H1 (cell line): ENCODE measurements at regions not wholly inside any gene's neighbourhood (a gene's known extent, or its start where the extent isn't known, plus 50 kb on each side); places are given as distances from the start of the nearest gene placed in this dataset.

ENCODE experiments used
- CTCF ChIA-PET: fragments of 300-600 bp; sonication (Branson Sonifier 250); formaldehyde crosslinking; loops from one replicate; lab custom pipeline; 2021; ENCODE audit not compliant: partially characterized antibody; lab: Charles Lee
- POLR2A ChIA-PET: fragments of 300-600 bp; sonication (Branson Sonifier 250); formaldehyde crosslinking; loops from one replicate; lab custom pipeline; 2021; ENCODE audit warnings: inconsistent platforms; ENCODE audit not compliant: partially characterized antibody; lab: Charles Lee
- DNase-seq, 2 experiments: peaks; one replicate each; pipeline versions ENCODE4 v3.0.0 to v3.0.0-alpha.2; 2010 to 2022; ENCODE audit warnings: low spot score in 2 of 2, low read depth in 1 of 2, mixed read lengths in 1 of 2
- FAIRE-seq: peaks from 2 replicates; lab custom pipeline; 2011; peaks lifted over from hg19 to GRCh38; lab: Jason Lieb, UNC
- H2AFZ ChIP-seq: 2 replicates; pipeline ENCODE4 v1.8.1; 2012; ENCODE audit warnings: low read length, inconsistent platforms
- H2AK5ac ChIP-seq: 2 replicates; pipeline ENCODE4 v1.6.1; 2013; ENCODE audit warnings: low read depth, low read length
- H2BK120ac ChIP-seq: replicated peaks from 2 replicates; pipeline ENCODE3; 2013; ENCODE audit warnings: low read depth, low read length, inconsistent platforms
- H2BK12ac ChIP-seq: 2 replicates; pipeline ENCODE4 v1.6.1; 2013; ENCODE audit warnings: low read depth, low read length
- H2BK15ac ChIP-seq: 2 replicates; pipeline ENCODE4 v1.6.1; 2013; ENCODE audit warnings: low read length
- H2BK20ac ChIP-seq: 2 replicates; pipeline ENCODE4 v1.6.1; 2013; ENCODE audit warnings: low read length
- H2BK5ac ChIP-seq: 2 replicates; pipeline ENCODE4 v1.6.1; 2013; ENCODE audit warnings: low read depth, low read length
- H3K14ac ChIP-seq: 2 replicates; pipeline ENCODE4 v1.6.1; 2013; ENCODE audit warnings: inconsistent platforms; ENCODE audit not compliant: insufficient read length
- H3K18ac ChIP-seq: 2 replicates; pipeline ENCODE4 v1.6.1; 2013; ENCODE audit warnings: low read length; ENCODE audit errors: extremely low read depth
- H3K23ac ChIP-seq: 2 replicates; pipeline ENCODE4 v1.6.1; 2013; ENCODE audit warnings: inconsistent platforms; ENCODE audit not compliant: insufficient read length
- H3K23me2 ChIP-seq: 2 replicates; pipeline ENCODE4 v1.6.1; 2013; ENCODE audit warnings: low read depth, low read length
- H3K27ac ChIP-seq: 2 replicates; pipeline ENCODE4 v1.6.1; 2011; ENCODE audit warnings: low read depth, low read length, inconsistent platforms
- H3K27me3 ChIP-seq, 4 experiments: replicated peaks in 1 of 4; 1 replicate in 1 of 4; 2 replicates in 3 of 4; pipeline versions ENCODE4 v1.6.1 to v1.8.1; 2011 to 2013; ENCODE audit warnings: low read length in 3 of 4, mild to moderate bottlenecking in 3 of 4, inconsistent platforms in 2 of 4, mixed read lengths in 2 of 4, moderate library complexity in 1 of 4; ENCODE audit not compliant: control insufficient read depth in 3 of 4, insufficient read depth in 3 of 4; ENCODE audit errors: extremely low read depth in 1 of 4
- H3K36me3 ChIP-seq, 4 experiments: 2 replicates each; pipeline versions ENCODE4 v1.6.1 to v1.8.1; 2011 to 2013; ENCODE audit warnings: mild to moderate bottlenecking in 4 of 4, low read length in 3 of 4, moderate library complexity in 2 of 4, control low read depth in 1 of 4, inconsistent platforms in 1 of 4; ENCODE audit not compliant: insufficient read depth in 4 of 4, control insufficient read depth in 2 of 4
- H3K4ac ChIP-seq: replicated peaks from 2 replicates; pipeline ENCODE3; 2013; ENCODE audit warnings: low read length, low read depth, mixed read lengths, inconsistent platforms; ENCODE audit not compliant: insufficient read length
- H3K4me1 ChIP-seq, 4 experiments: replicated peaks in 1 of 4; 1 replicate in 1 of 4; 2 replicates in 3 of 4; pipeline versions ENCODE4 v1.6.1 to v1.8.1; 2011 to 2013; ENCODE audit warnings: low read length in 3 of 4, inconsistent platforms in 2 of 4, mixed read lengths in 1 of 4; ENCODE audit not compliant: insufficient read depth in 4 of 4, control insufficient read depth in 3 of 4
- H3K4me2 ChIP-seq, 2 experiments: 2 replicates each; pipeline versions ENCODE4 v1.6.1 to v1.8.1; 2011 to 2013; ENCODE audit warnings: low read depth in 2 of 2, low read length in 2 of 2, control low read depth in 1 of 2, inconsistent platforms in 1 of 2, mild to moderate bottlenecking in 1 of 2; ENCODE audit not compliant: insufficient read depth in 1 of 2
- H3K4me3 ChIP-seq, 4 experiments: fragments of 200-600, 300-600 bp in 1 of 4; sonication (generic), shearing (Covaris generic), sonication (Bioruptor Twin) in 1 of 4; 2 replicates each; pipeline versions ENCODE4 v1.5.1 to v1.8.1; 2011 to 2016; ENCODE audit warnings: low read length in 4 of 4, low read depth in 3 of 4, control low read depth in 2 of 4, inconsistent platforms in 2 of 4, mild to moderate bottlenecking in 2 of 4, mixed read lengths in 1 of 4, moderate library complexity in 1 of 4; ENCODE audit not compliant: insufficient read depth in 2 of 4; ENCODE audit errors: extremely low read depth in 1 of 4
- H3K56ac ChIP-seq: replicated peaks from 2 replicates; pipeline ENCODE3; 2013; ENCODE audit warnings: low read depth, mild to moderate bottlenecking, mixed read lengths, low read length, inconsistent platforms; ENCODE audit not compliant: insufficient read length
- H3K79me1 ChIP-seq: 2 replicates; pipeline ENCODE4 v1.6.1; 2013; ENCODE audit warnings: low read depth, low read length, control low read depth
- H3K79me2 ChIP-seq, 2 experiments: 2 replicates each; pipeline versions ENCODE4 v1.6.1 to v1.8.1; 2012 to 2013; ENCODE audit warnings: low read length in 2 of 2, mild to moderate bottlenecking in 2 of 2, inconsistent platforms in 1 of 2; ENCODE audit not compliant: insufficient read depth in 2 of 2, control insufficient read depth in 1 of 2
- H3K9ac ChIP-seq, 4 experiments: replicated peaks in 1 of 4; 1 replicate in 1 of 4; 2 replicates in 3 of 4; pipeline versions ENCODE4 v1.6.1 to v1.8.1; 2011 to 2013; ENCODE audit warnings: low read depth in 3 of 4, low read length in 3 of 4, control low read depth in 2 of 4, mild to moderate bottlenecking in 2 of 4, moderate library complexity in 2 of 4, inconsistent platforms in 1 of 4; ENCODE audit errors: extremely low read depth in 1 of 4
- H3K9me3 ChIP-seq, 2 experiments: 2 replicates each; pipeline versions ENCODE4 v1.6.1 to v1.8.1; 2012 to 2013; ENCODE audit warnings: mild to moderate bottlenecking in 2 of 2, moderate library complexity in 2 of 2, control low read depth in 1 of 2, inconsistent platforms in 1 of 2, low read depth in 1 of 2, low read length in 1 of 2, mixed read lengths in 1 of 2; ENCODE audit not compliant: insufficient read depth in 2 of 2
- H4K20me1 ChIP-seq, 2 experiments: replicated peaks in 1 of 2; 2 replicates each; pipeline versions ENCODE3 to v1.8.1; 2011 to 2013; ENCODE audit warnings: inconsistent platforms in 2 of 2, low read length in 2 of 2, mild to moderate bottlenecking in 1 of 2; ENCODE audit not compliant: insufficient read depth in 2 of 2, control insufficient read depth in 1 of 2
- H4K5ac ChIP-seq: 2 replicates; pipeline ENCODE4 v1.6.1; 2013; ENCODE audit warnings: low read length, low read depth, mixed read lengths, inconsistent platforms; ENCODE audit not compliant: insufficient read length
- H4K8ac ChIP-seq: 2 replicates; pipeline ENCODE4 v1.8.0; 2013; ENCODE audit warnings: mild to moderate bottlenecking, moderate library complexity, low read length, inconsistent platforms; ENCODE audit not compliant: insufficient read depth; ENCODE audit errors: extremely low read depth
- H4K91ac ChIP-seq: replicated peaks from 2 replicates; pipeline ENCODE3; 2013; ENCODE audit warnings: low read length, mixed read lengths, inconsistent platforms; ENCODE audit not compliant: insufficient read length
- CBX8 ChIP-seq: fragments of 300-800, 300-1000 bp; sonication (generic); IDR thresholded peaks from 2 replicates; pipeline ENCODE4 v1.7.1; 2016; ENCODE audit warnings: low read depth, low read length, borderline replicate concordance
- CTBP2 ChIP-seq: IDR thresholded peaks from 2 replicates; pipeline ENCODE4 v1.7.0; 2011; ENCODE audit warnings: borderline replicate concordance, mild to moderate bottlenecking, moderate library complexity, mixed read lengths, low read length; ENCODE audit not compliant: insufficient read depth, insufficient read length
- EP300 ChIP-seq, 2 experiments: IDR thresholded peaks; 1 replicate in 1 of 2; 2 replicates in 1 of 2; pipeline ENCODE4 v1.6.1; 2011 to 2012; ENCODE audit warnings: low read depth in 2 of 2, low read length in 2 of 2, mild to moderate bottlenecking in 2 of 2, borderline replicate concordance in 1 of 2, inconsistent platforms in 1 of 2, moderate library complexity in 1 of 2
- GABPA ChIP-seq: IDR thresholded peaks from 2 replicates; pipeline ENCODE4 v1.6.1; 2011; ENCODE audit warnings: mild to moderate bottlenecking, low read length, moderate library complexity, borderline replicate concordance; ENCODE audit not compliant: insufficient read depth
- HDAC6 ChIP-seq: IDR thresholded peaks from one replicate; pipeline ENCODE4 v1.7.1; 2012; ENCODE audit warnings: low read depth, mild to moderate bottlenecking, inconsistent platforms, low read length, moderate library complexity
- JUN ChIP-seq: IDR thresholded peaks from 2 replicates; pipeline ENCODE4 v1.6.1; 2011; ENCODE audit warnings: low read depth, mild to moderate bottlenecking, improper control_type of control experiment, low read length
- KDM1A ChIP-seq: fragments of 200-600, 300-600 bp; sonication (generic); IDR thresholded peaks from 2 replicates; pipeline ENCODE4 v1.7.1; 2016; ENCODE audit warnings: mild to moderate bottlenecking, low read length, borderline replicate concordance
- NRF1 ChIP-seq: IDR thresholded peaks from 2 replicates; pipeline ENCODE4 v1.6.1; 2011; ENCODE audit warnings: mild to moderate bottlenecking, low read depth, low read length, improper control_type of control experiment
- POLR2A ChIP-seq, 2 experiments: IDR thresholded peaks; 1 replicate in 1 of 2; 2 replicates in 1 of 2; pipeline ENCODE4 v1.6.1; 2011; ENCODE audit warnings: low read depth in 2 of 2, low read length in 2 of 2, mild to moderate bottlenecking in 2 of 2; ENCODE audit errors: control extremely low read depth in 1 of 2
- POU5F1 ChIP-seq: IDR thresholded peaks from 2 replicates; pipeline ENCODE4 v1.6.1; 2011; ENCODE audit warnings: low read depth, mild to moderate bottlenecking, low read length, moderate library complexity
- SIN3A ChIP-seq, 2 experiments: IDR thresholded peaks in 1 of 2; conservative IDR thresholded peaks in 1 of 2; 2 replicates each; pipeline ENCODE4 v1.6.1; 2011 to 2012; ENCODE audit warnings: low read length in 2 of 2, improper control_type of control experiment in 1 of 2, low read depth in 1 of 2, mild to moderate bottlenecking in 1 of 2
- SIRT6 ChIP-seq: IDR thresholded peaks from one replicate; pipeline ENCODE4 v1.7.1; 2012; ENCODE audit warnings: low read length, inconsistent platforms
- YY1 ChIP-seq: IDR thresholded peaks from 2 replicates; pipeline ENCODE4 v1.6.1; 2011; ENCODE audit warnings: low read depth, mild to moderate bottlenecking, low read length
- WGBS, 2 experiments: shearing (Covaris generic) in 1 of 2; methylation state at CpG; one replicate each; pipeline versions ENCODE4 v1.1.6 to v1.1.7; 2013 to 2015; ENCODE audit warnings: low lambda C conversion rate in 2 of 2, mixed read lengths in 2 of 2, inconsistent platforms in 1 of 2, low coverage in 1 of 2, missing lambda C conversion rate in 1 of 2; ENCODE audit not compliant: insufficient replicate concordance in 2 of 2, insufficient coverage in 1 of 2, insufficient read length in 1 of 2; ENCODE audit errors: extremely low coverage in 1 of 2, missing lambda C conversion rate in 1 of 2; 5-methylcytosine and 5-hydroxymethylcytosine counted together
- TF ChIP-seq, protein P1 (sequence below): IDR thresholded peaks from 2 replicates; pipeline ENCODE4 v1.6.1; 2012; ENCODE audit warnings: inconsistent platforms
- TF ChIP-seq, protein P2 (sequence below): IDR thresholded peaks from 2 replicates; pipeline ENCODE4 v1.6.1; 2011; ENCODE audit warnings: low read depth, mild to moderate bottlenecking, low read length; ENCODE audit not compliant: insufficient read depth

DNA sequence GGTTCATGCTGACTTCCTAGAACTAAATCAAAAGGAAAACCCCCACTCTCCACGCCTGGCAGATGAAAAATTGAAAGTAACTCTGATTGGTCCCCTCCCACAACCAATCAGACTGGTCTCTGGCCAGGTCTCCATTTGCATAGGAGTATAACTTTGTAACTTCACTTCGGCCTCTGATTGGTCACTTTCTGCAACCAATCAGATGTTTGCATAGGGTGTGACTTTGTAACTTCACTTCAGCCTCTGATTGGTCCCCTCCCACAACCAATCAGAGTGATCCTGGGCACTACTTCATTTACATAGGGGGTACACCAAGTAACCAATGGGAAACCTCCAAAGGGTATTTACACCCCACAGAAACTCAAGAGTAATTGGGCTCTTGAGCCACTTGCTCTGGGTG is 306.6 kb upstream of the PFKP start:
- Histone ChIP-seq H3K79me2 (no peaks in the 10 kb centered on the region), H3K9ac (no peak overlapping the region), H3K4ac (no peak overlapping the region), H3K4me2 (no peak overlapping the region), H3K23ac (no peak overlapping the region), H4K91ac (no peak overlapping the region), H4K5ac (no peak overlapping the region), H2BK15ac (no peak overlapping the region), H2BK20ac (no peak overlapping the region), H3K4me1 (no peaks in the 10 kb centered on the region), H3K18ac (no peak overlapping the region), H3K27me3 (no peaks in the 10 kb centered on the region), H3K79me1 (no peaks in the 10 kb centered on the region), H2AFZ (no peak overlapping the region), H3K56ac (no peak overlapping the region), H2BK5ac (no peak overlapping the region), H4K20me1 (no peaks in the 10 kb centered on the region), H3K4me3 (no peak overlapping the region), H4K8ac (no peak overlapping the region), H3K9me3 (no peaks in the 10 kb centered on the region), H2AK5ac (no peak overlapping the region), H2BK12ac (no peak overlapping the region), H3K27ac (no peak overlapping the region), H3K36me3 (no peaks in the 10 kb centered on the region), H2BK120ac (no peak overlapping the region), H3K23me2 (no peaks in the 10 kb centered on the region), H3K14ac (no peak overlapping the region)
- FAIRE-seq (no peak), DNase-seq (no peak)
- WGBS, 2 experiments: 100% methylated on average over 2 of the region's 2 CpGs; no CpG with 5 or more reads in 1 of the 2 experiments
- POLR2A ChIA-PET: no interaction called here
- CTCF ChIA-PET: no interaction called here
- TF ChIP-seq HDAC6 (no peak), GABPA (no peak), JUN (no peak), POU5F1 (no peak), NRF1 (no peak), CBX8 (no peak), KDM1A (no peak), CTBP2 (no peak), YY1 (no peak), POLR2A (IDR thresholded peaks at IDR 0.05; ENCODE audit: control extremely low read depth in 1 of 2, low read depth in 2 of 2, low read length in 2 of 2) (no peak), SIRT6 (no peak), EP300 (IDR thresholded peaks at IDR 0.05; ENCODE audit: borderline replicate concordance in 1 of 2, low read depth in 2 of 2, low read length in 2 of 2) (no peak), SIN3A (conservative IDR thresholded peaks at IDR 0.05 in 1 of 2, IDR thresholded peaks at IDR 0.05 in 1 of 2; ENCODE audit: low read depth in 1 of 2, low read length in 2 of 2) (no peak)
- TF ChIP-seq, protein P1, sequence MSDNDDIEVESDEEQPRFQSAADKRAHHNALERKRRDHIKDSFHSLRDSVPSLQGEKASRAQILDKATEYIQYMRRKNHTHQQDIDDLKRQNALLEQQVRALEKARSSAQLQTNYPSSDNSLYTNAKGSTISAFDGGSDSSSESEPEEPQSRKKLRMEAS: no peak
- TF ChIP-seq, protein P2, sequence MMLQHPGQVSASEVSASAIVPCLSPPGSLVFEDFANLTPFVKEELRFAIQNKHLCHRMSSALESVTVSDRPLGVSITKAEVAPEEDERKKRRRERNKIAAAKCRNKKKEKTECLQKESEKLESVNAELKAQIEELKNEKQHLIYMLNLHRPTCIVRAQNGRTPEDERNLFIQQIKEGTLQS: no peak
